ENCODE measurements at regions not wholly inside any gene's neighbourhood (a gene's known extent, or its start where the extent isn't known, plus 50 kb on each side); places are given as distances from the start of the nearest gene placed in this dataset.

DNA sequence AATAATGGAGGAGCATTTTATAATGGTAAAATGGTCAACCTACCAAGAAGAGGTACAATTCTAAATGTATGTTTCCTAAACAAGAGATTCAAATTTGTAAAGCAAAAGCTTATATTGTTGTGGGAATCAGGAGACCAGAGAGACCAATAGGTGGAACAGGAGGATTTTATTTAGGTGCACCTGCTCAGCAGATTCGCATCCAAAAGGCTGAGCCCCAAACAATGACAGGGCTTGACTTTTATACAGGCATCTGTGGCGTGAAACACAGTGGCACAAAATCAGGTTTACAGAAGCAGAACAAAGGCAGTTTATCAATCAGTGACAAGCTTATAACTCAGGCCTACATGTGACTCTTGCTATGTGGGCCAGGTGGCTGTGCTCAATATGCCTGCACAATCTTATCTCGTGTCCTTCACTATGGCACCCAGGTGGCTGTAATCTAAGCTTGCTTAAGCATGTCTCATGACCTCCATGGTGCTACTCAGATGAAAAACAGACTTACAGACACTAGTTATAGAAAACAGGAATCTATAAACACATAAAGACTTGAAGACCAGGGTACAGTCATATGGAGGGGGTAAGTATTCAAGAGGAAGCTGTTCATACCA is 780.2 kb upstream of the CA10 start:
- no peak for TF ChIP-seq JUND (IDR thresholded peaks at IDR 0.05)
- TF ChIP-seq CTCF (IDR thresholded peaks at IDR 0.05 in 2 of 3, conservative IDR thresholded peaks at IDR 0.05 in 1 of 3; ENCODE audit: borderline replicate concordance in 1 of 3, insufficient read depth in 1 of 3, low read depth in 2 of 3, low read length in 2 of 3) = no peak
- TF ChIP-seq POLR2A (IDR thresholded peaks at IDR 0.05; ENCODE audit: borderline replicate concordance, extremely low read depth, insufficient read depth, insufficient read length) = no peak
- no peak for TF ChIP-seq ELF1 (IDR thresholded peaks at IDR 0.05; ENCODE audit: borderline replicate concordance, low read depth)
- TF ChIP-seq POLR2AphosphoS5 (IDR thresholded peaks at IDR 0.05; ENCODE audit: low read depth, low read length) = no peak
- TF ChIP-seq ZFX (IDR thresholded peaks at IDR 0.05) = no peak
- TF ChIP-seq CEBPB (IDR thresholded peaks at IDR 0.05; ENCODE audit: low read depth) = no peak
- TF ChIP-seq EZH2phosphoT487 (IDR thresholded peaks at IDR 0.05; ENCODE audit: borderline replicate concordance) = no peak
- TF ChIP-seq TCF7L2 (IDR thresholded peaks at IDR 0.05; ENCODE audit: borderline replicate concordance, extremely low read depth, insufficient read depth, insufficient read length) = no peak
- TF ChIP-seq EZH2 (IDR thresholded peaks at IDR 0.05) = no peak
- TF ChIP-seq SP1 (IDR thresholded peaks at IDR 0.05; ENCODE audit: low read depth) = no peak
- no peak for TF ChIP-seq RAD21 (IDR thresholded peaks at IDR 0.05; ENCODE audit: low read depth)
- TF ChIP-seq REST (IDR thresholded peaks at IDR 0.05; ENCODE audit: low read depth) = no peak

Data from HCT116 (cell line).